ENCODE measurements at regions not wholly inside any gene's neighbourhood (a gene's known extent, or its start where the extent isn't known, plus 50 kb on each side); places are given as distances from the start of the nearest gene placed in this dataset.

DNA sequence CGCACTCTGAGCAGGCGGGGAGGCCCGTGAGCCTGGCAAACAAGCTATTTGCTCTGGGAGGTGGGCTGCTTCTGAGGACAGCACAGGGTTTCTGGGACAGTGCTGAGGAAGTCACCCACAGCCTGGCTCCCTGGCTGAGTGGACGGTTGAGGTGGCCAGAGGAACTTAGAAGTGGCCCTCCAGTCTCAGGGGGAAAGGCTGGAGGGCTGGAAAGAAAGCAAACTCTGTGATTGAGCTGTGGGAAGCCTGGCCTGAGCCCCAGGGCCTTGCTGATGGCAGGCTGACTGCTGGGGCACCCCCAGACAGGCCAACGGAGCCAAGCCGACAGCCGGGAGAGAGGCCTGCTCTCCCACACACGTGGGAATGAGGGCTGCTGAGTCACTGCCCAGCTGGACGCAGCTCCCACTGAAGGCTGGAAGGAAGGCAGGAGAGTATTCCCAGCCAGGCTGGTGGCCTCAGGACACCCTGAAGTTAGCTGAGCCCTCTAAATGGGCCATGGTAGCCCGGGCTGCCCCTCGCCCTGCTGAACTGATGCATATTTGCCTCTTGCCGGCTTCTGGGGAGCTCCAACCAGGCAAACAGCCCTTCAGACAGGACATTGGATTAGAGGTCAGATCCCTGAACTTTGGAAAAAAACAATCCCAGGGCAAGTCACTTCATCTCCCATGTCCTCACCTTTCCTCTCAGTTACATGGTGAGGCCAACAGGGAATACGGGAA lies 98.0 kb upstream of the TLE3 start:
- DNase-seq, result peak; percentile 53 to 95 (median 76)
- H3K4me3 ChIP-seq (ENCODE audit: low read length in 3 of 3), result no peak overlapping the region
- H3K9ac ChIP-seq (ENCODE audit: low read length in 3 of 3), result peak overlapping the region in 1 of 3 donors; percentile 3
- no peaks in the 10 kb centered on the region for H3K27me3 ChIP-seq (ENCODE audit: control insufficient read depth, insufficient read depth, low read length)
- H3K27ac ChIP-seq (ENCODE audit: low read depth in 2 of 2, low read length in 2 of 2), result peak overlapping the region; percentile 32 to 64
- peaks cover 2 to 14% (median 6%) of the 10 kb centered on the region in 3 donors for H3K4me1 ChIP-seq (ENCODE audit: control insufficient read depth in 2 of 3, insufficient read depth in 2 of 3, low read depth in 1 of 3, low read length in 3 of 3)
- no peak for FAIRE-seq
- H3K9me3 ChIP-seq (ENCODE audit: control insufficient read depth in 2 of 3, insufficient read depth in 1 of 3, low read length in 3 of 3), result peaks cover 0 to 7% (median 0%) of the 10 kb centered on the region in 3 donors
- no peaks in the 10 kb centered on the region for H3K36me3 ChIP-seq (ENCODE audit: control insufficient read depth in 2 of 3, insufficient read depth in 3 of 3, low read length in 3 of 3)
- intact Hi-C loops (cut with DNase I), result no loop called here
- TF ChIP-seq, protein P1, sequence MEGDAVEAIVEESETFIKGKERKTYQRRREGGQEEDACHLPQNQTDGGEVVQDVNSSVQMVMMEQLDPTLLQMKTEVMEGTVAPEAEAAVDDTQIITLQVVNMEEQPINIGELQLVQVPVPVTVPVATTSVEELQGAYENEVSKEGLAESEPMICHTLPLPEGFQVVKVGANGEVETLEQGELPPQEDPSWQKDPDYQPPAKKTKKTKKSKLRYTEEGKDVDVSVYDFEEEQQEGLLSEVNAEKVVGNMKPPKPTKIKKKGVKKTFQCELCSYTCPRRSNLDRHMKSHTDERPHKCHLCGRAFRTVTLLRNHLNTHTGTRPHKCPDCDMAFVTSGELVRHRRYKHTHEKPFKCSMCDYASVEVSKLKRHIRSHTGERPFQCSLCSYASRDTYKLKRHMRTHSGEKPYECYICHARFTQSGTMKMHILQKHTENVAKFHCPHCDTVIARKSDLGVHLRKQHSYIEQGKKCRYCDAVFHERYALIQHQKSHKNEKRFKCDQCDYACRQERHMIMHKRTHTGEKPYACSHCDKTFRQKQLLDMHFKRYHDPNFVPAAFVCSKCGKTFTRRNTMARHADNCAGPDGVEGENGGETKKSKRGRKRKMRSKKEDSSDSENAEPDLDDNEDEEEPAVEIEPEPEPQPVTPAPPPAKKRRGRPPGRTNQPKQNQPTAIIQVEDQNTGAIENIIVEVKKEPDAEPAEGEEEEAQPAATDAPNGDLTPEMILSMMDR (IDR thresholded peaks at IDR 0.05; ENCODE audit: borderline replicate concordance, extremely low read depth, insufficient read depth), result no peak

DNA sequence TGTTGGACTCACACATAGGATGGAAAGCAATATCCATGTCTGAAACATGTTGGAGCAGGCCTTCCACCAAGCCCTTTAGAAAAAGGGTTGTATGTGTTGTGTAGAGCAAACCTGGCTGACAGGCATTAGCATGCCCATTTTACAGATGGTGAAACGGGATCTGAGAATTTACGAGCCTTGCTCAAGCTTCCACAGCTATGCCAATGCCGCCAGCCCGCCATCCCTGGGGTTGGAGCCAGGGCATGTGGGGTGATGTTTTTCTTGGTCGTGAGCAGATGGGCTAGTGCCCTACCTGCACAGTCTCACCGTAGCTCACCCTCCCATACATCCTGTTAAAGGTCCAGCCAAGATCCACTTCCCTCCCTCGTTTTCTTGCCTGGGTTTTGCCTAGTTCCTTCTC lies 97.5 kb upstream of the TLE3 start:
- TF ChIP-seq, protein P1 (IDR thresholded peaks at IDR 0.05; ENCODE audit: borderline replicate concordance, extremely low read depth, insufficient read depth), result no peak
- Histone ChIP-seq H3K36me3 (ENCODE audit: control insufficient read depth in 2 of 3, insufficient read depth in 3 of 3, low read length in 3 of 3) (no peaks in the 10 kb centered on the region), H3K4me1 (ENCODE audit: control insufficient read depth in 2 of 3, insufficient read depth in 2 of 3, low read depth in 1 of 3, low read length in 3 of 3) (peaks cover 2 to 14% (median 6%) of the 10 kb centered on the region in 3 donors), H3K9me3 (ENCODE audit: control insufficient read depth in 2 of 3, insufficient read depth in 1 of 3, low read length in 3 of 3) (peaks cover 0 to 7% (median 0%) of the 10 kb centered on the region in 3 donors), H3K27me3 (ENCODE audit: control insufficient read depth, insufficient read depth, low read length) (no peaks in the 10 kb centered on the region), H3K27ac (ENCODE audit: low read depth in 2 of 2, low read length in 2 of 2) (peak overlapping the region; percentile 26 to 32), H3K9ac (ENCODE audit: low read length in 3 of 3) (peak overlapping the region in 1 of 3 donors; percentile 20), H3K4me3 (ENCODE audit: low read length in 3 of 3) (no peak overlapping the region)
- DNase-seq, result no peak
- no peak for FAIRE-seq
- intact Hi-C loops (cut with DNase I), result no loop called here

DNA sequence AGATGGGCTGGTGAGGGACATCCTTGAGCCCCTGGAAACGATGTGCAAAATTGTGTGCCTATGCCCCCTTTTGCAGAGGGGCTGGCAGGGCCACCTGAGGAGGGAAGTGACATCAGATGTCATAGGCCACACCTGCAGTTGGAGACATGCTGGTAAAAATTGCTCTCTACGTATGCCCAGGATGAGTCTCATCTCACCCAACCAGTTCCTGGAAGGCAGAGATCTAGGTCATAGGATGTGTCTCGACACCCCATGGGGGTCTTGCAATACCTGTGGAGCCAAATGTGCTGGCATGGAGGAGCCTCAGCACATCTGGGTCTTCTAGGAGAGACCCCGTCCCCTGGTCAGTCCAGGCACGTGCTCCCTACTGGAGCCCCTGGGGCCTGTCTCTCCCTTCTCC lies 96.5 kb upstream of the TLE3 start:
- intact Hi-C loops (cut with DNase I), result no loop called here
- peak in 1 of 5 donors; percentile 33 for DNase-seq
- Histone ChIP-seq H3K4me1 (ENCODE audit: control insufficient read depth in 2 of 3, insufficient read depth in 2 of 3, low read depth in 1 of 3, low read length in 3 of 3) (peaks cover 2 to 14% (median 6%) of the 10 kb centered on the region in 3 donors), H3K9me3 (ENCODE audit: control insufficient read depth in 2 of 3, insufficient read depth in 1 of 3, low read length in 3 of 3) (peaks cover 0 to 7% (median 0%) of the 10 kb centered on the region in 3 donors), H3K4me3 (ENCODE audit: low read length in 3 of 3) (no peak overlapping the region), H3K36me3 (ENCODE audit: control insufficient read depth in 2 of 3, insufficient read depth in 3 of 3, low read length in 3 of 3) (no peaks in the 10 kb centered on the region), H3K27ac (ENCODE audit: low read depth in 2 of 2, low read length in 2 of 2) (no peak overlapping the region), H3K9ac (ENCODE audit: low read length in 3 of 3) (no peak overlapping the region), H3K27me3 (ENCODE audit: control insufficient read depth, insufficient read depth, low read length) (no peaks in the 10 kb centered on the region)
- no peak for FAIRE-seq
- TF ChIP-seq, protein P1 (IDR thresholded peaks at IDR 0.05; ENCODE audit: borderline replicate concordance, extremely low read depth, insufficient read depth), result no peak
